Muscle of leg (tissue), 3 donors: ENCODE measurements at regions not wholly inside any gene's neighbourhood (a gene's known extent, or its start where the extent isn't known, plus 50 kb on each side); places are given as distances from the start of the nearest gene placed in this dataset.

Experiments used
- DNase-seq: peaks from one replicate; pipeline ENCODE4 v3.0.0; 2013
- H3K27ac ChIP-seq: one replicate; pipeline ENCODE4 v1.5.1; 2013; ENCODE audit warnings: mild to moderate bottlenecking, low read length, control low read depth
- H3K27me3 ChIP-seq: one replicate; pipeline ENCODE4 v1.6.1; 2013; ENCODE audit warnings: low read length; ENCODE audit not compliant: control insufficient read depth, insufficient read depth
- H3K36me3 ChIP-seq: one replicate; pipeline ENCODE4 v1.6.1; 2013; ENCODE audit warnings: low read length; ENCODE audit not compliant: control insufficient read depth, insufficient read depth
- H3K4me1 ChIP-seq: one replicate; pipeline ENCODE4 v1.6.1; 2013; ENCODE audit warnings: low read length; ENCODE audit not compliant: control insufficient read depth, insufficient read depth
- H3K4me3 ChIP-seq: one replicate; pipeline ENCODE4 v1.5.1; 2013; ENCODE audit warnings: low read length, control low read depth
- H3K9me3 ChIP-seq: replicated peaks from 2 replicates; pipeline ENCODE4 v1.6.1; 2013; ENCODE audit warnings: low read depth, low read length; ENCODE audit not compliant: control insufficient read depth
- WGBS: methylation state at CpG from one replicate; pipeline ENCODE4 v1.1.5; 2013; ENCODE audit warnings: missing lambda C conversion rate; ENCODE audit not compliant: insufficient coverage; 5-methylcytosine and 5-hydroxymethylcytosine counted together

DNA sequence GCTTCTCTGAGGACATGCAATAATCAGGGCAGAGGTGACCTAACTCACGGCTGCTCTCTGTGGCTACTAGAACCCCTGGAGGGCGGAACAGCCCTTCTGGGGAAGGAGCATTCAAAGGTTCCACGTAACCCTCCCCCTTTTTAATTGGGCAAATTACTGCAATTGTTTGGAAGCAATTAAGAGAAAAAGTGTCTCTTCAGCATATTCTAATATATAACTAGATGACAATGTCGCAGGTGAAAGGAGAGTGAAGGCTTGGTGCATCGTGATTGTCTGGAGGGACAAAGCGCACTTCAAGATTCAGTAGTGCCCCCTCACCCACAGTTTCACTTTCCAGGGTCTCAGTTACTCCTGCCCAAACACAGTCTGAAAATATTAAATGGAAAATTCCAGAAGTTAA is 720.8 kb downstream of the DCDC2C start:
- no peak overlapping the region for H3K27ac ChIP-seq
- peaks cover 3% of the 10 kb centered on the region for H3K4me1 ChIP-seq
- WGBS: 83% methylated on average over 1 of the region's 6 CpGs
- DNase-seq: no peak
- H3K4me3 ChIP-seq: no peak overlapping the region
- no peaks in the 10 kb centered on the region for H3K9me3 ChIP-seq
- H3K27me3 ChIP-seq: no peaks in the 10 kb centered on the region
- no peaks in the 10 kb centered on the region for H3K36me3 ChIP-seq

DNA sequence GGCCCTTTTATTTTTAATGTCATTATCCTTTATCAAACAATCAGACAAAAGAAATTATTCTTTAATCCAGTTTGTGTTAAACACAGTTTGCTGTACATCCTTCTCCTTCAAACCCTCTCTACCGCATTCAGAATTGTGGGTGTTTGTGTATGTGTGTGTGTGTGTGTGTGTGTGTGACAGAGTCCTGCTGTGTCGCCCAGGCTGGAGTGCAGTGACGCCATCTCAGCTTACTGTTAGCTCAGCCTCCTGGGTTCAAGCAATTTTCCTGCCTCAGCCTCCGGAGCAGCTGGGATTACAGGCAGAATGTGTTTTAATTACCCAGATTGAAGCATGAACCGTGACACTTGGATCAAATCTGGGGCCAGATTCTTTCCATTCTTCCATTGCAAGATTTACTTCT is 723.7 kb downstream of the DCDC2C start:
- WGBS: 31% methylated on average over 4 of the region's 5 CpGs
- peak; percentile 7 for DNase-seq

DNA sequence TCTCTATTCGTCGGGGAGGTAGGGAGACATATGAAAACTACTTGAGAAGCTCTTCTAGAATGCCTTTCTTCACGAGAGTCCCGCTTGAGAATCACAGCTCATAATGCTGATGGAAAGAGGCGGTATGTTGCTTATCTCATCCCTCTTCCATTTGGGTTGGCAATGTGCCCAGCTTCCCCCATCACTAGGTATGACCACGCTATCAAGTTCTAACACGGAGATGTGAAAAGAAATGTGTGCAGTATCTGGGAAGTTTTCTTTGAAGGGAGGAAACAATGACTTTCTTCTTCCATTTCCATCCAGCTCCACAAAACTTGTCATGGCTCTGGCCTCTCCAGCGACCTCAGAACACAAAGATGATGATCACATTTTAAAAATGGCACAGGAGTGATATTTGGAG is 742.4 kb downstream of the DCDC2C start:
- no peaks in the 10 kb centered on the region for H3K36me3 ChIP-seq
- no peaks in the 10 kb centered on the region for H3K4me1 ChIP-seq
- H3K27me3 ChIP-seq: no peaks in the 10 kb centered on the region
- no peak for DNase-seq
- WGBS: 82% methylated on average over 3 of the region's 8 CpGs
- no peaks in the 10 kb centered on the region for H3K9me3 ChIP-seq
- no peak overlapping the region for H3K27ac ChIP-seq
- no peak overlapping the region for H3K4me3 ChIP-seq

More for the DNA sequence above, 723.7 kb downstream of the DCDC2C start:
- Histone ChIP-seq H3K4me1 (peaks cover 3% of the 10 kb centered on the region), H3K4me3 (no peak overlapping the region), H3K9me3 (no peaks in the 10 kb centered on the region), H3K36me3 (no peaks in the 10 kb centered on the region), H3K27me3 (no peaks in the 10 kb centered on the region), H3K27ac (no peak overlapping the region)

DNA sequence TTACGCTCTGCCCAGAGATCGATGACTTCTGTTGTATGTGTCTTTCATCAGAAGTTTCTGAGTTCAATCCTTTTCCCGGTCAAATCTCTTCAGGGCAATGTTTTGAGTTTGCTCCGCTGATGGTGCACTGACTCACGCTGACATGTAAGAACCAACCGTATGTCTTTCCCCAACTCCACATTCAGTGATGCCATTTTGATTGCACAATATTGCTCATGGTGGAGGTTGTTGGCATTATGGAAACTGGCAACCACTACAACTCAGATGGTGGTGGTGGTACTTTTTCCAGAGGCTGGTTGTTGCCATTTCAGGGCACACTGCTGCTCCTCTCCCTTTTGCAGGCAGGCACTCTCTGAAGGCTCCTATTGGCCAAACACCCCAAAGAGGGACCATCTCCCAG is 751.5 kb downstream of the DCDC2C start:
- Histone ChIP-seq H3K27ac (no peak overlapping the region), H3K4me3 (no peak overlapping the region), H3K27me3 (no peaks in the 10 kb centered on the region), H3K4me1 (no peaks in the 10 kb centered on the region), H3K9me3 (no peaks in the 10 kb centered on the region), H3K36me3 (no peaks in the 10 kb centered on the region)
- DNase-seq: no peak
- WGBS: 92% methylated on average over 4 of the region's 6 CpGs

DNA sequence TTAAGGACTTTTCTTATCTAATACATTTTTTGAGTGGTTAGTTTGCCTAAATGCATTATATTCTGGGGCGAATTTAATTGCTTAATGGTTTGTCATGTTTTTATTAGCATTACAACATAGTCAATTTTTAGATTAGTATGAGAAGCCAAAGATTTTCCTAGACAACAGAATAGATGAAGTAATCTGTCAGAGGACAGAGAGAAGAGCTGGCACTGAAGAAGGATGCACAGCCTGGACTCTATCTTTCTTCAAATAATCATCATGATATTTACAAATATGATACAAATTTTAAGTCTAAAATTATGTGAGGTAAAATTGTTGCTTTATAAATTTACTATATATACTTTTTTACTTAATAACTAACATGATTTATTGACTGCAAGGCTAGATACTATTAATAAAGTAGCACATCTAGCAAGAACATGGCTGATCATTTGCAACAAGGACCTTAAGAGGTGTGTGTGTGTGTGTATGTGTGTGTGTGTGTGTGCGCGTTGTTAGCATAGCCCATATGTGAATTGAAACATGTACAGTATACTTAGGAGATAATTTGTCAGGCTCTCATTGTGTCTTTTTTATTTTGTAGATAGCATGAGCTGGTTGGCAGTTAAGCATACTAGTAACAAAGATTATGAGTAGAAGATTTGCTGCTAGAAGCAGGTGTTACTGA is 752.2 kb downstream of the DCDC2C start:
- no peaks in the 10 kb centered on the region for H3K36me3 ChIP-seq

DNA sequence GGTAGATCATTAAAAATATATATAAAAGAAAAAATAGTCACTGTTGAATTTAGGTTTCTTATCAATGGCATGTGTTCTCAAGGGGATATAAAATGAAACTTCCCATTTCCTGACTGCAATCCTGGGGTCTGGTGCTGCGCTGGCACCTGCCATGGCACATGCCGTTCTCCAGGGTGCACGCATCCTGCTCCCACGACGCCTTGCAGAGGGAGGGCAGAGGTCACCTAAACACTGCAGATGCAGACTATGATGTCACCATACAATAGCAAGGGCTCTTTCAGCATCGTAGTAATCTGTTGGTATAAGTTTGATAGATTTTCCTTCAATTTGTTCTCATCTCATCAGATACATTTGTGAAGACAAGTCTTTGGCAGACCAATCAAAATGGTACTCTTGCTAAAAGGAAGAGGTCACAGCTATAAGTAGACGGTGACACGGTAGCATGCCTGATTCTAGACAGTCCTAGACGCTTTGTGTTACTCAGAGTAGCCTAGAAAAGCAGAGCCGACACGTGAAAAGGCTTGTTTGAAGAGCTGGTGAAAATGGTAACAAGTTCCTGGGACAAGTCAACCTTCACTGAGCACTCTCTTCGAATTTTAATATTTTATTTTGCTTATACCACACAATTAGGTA is 761.4 kb downstream of the DCDC2C start:
- H3K27ac ChIP-seq: no peak overlapping the region
- no peaks in the 10 kb centered on the region for H3K27me3 ChIP-seq
- H3K36me3 ChIP-seq: no peaks in the 10 kb centered on the region
- no peaks in the 10 kb centered on the region for H3K9me3 ChIP-seq
- H3K4me1 ChIP-seq: no peaks in the 10 kb centered on the region
- no peak overlapping the region for H3K4me3 ChIP-seq
- 93% methylated on average over 3 of the region's 12 CpGs for WGBS
- DNase-seq: no peak

More for the DNA sequence above, 752.2 kb downstream of the DCDC2C start:
- DNase-seq: no peak
- Histone ChIP-seq H3K4me3 (no peak overlapping the region), H3K4me1 (no peaks in the 10 kb centered on the region), H3K9me3 (no peaks in the 10 kb centered on the region), H3K27me3 (no peaks in the 10 kb centered on the region), H3K27ac (no peak overlapping the region)
- WGBS: 70% methylated on average over 2 of the region's 3 CpGs

DNA sequence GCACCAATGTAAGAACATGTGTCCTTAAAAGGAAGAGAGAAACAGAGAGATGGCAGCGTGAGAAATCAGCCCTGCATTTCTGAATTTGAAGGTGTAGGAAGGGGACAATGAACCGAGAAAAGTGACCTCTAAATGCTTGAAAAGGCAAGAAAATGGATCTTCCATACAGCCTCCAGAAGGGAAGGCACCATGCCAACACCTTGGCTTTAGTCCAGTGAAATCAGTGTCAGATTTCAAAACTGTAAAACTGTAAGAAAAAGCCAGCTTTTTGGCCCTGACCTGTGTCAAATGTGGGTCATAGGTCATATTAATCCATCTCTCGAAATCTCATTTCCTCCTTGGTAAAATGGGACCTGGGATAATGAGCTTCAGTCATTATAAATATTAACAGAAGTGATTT is 762.3 kb downstream of the DCDC2C start:
- H3K27ac ChIP-seq: no peak overlapping the region
- no peaks in the 10 kb centered on the region for H3K27me3 ChIP-seq
- DNase-seq: peak; percentile 5
- H3K36me3 ChIP-seq: no peaks in the 10 kb centered on the region
- H3K4me3 ChIP-seq: no peak overlapping the region
- WGBS: 24% methylated on average over 2 of the region's 3 CpGs
- H3K9me3 ChIP-seq: no peaks in the 10 kb centered on the region
- H3K4me1 ChIP-seq: no peaks in the 10 kb centered on the region

DNA sequence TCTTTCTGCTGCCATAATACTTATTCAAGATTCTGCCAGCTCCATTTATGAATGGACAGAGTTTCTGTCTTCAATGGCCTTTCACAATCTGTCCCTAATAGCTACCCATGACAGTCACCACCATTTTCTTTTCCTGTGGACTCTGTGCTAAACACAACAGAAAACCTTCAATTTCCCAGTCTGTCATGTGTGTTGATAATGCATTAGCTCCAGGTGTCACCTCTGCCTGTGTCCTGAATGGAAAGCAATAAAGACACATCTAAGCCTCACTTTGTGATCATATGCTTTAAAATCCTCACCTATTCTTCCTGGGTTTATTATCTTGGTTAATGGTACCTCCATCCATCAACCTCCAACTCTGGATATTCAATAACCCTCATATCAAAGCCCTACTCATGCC is 772.2 kb downstream of the DCDC2C start:
- H3K27me3 ChIP-seq: no peaks in the 10 kb centered on the region
- H3K9me3 ChIP-seq: no peaks in the 10 kb centered on the region
- H3K27ac ChIP-seq: no peak overlapping the region
- DNase-seq: no peak
- H3K36me3 ChIP-seq: no peaks in the 10 kb centered on the region
- H3K4me3 ChIP-seq: no peak overlapping the region
- H3K4me1 ChIP-seq: no peaks in the 10 kb centered on the region

DNA sequence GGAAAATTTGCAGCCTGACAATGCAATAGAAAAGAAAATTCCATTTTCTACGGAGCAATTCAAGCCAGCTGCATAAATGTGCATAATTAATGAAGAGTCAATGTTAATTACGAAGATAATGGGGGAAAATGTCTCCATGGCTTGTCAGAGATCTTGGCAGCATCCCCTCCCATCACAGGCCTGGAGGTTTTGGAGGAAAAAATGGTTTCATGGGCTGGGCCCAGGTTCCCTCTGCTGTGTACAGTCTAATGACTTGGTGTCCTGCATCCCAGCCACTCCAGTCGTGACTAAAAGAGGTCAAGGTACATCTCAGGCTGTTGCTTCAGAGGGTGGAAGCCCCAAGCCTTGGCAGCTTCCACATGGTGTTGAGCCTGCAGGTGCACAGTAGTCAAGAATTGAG is 779.7 kb downstream of the DCDC2C start:
- Histone ChIP-seq H3K9me3 (peaks cover 5% of the 10 kb centered on the region), H3K4me1 (peaks cover 5% of the 10 kb centered on the region), H3K27me3 (no peaks in the 10 kb centered on the region), H3K4me3 (no peak overlapping the region), H3K36me3 (no peaks in the 10 kb centered on the region), H3K27ac (no peak overlapping the region)
- WGBS: 57% methylated on average over 1 of the region's 3 CpGs
- DNase-seq: no peak

DNA sequence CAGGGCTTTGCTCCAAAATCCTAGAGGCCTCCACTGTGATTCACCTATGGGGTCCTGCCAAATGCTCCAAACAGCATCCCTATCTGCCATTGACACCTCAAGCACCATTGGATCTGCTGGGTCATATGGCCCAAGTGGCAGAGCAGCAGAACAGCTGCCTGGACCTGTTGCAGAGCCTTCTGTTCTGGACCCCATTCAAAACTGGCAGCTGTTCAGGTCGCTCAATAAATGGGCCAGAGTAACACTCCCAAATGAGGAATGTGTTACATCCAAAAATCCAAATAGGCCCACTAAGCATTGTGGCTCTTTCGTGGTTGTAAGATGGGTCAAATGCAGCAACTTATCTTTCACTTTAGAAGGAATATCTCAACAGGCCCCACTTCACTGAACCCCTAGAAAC is 783.6 kb downstream of the DCDC2C start:
- no CpG with 5 or more reads among the region's 2 CpGs for WGBS
- Histone ChIP-seq H3K9me3 (peaks cover 5% of the 10 kb centered on the region), H3K27ac (peak overlapping the region; percentile 13), H3K36me3 (no peaks in the 10 kb centered on the region), H3K4me3 (no peak overlapping the region), H3K27me3 (no peaks in the 10 kb centered on the region), H3K4me1 (peaks cover 5% of the 10 kb centered on the region)
- peak; percentile 71 for DNase-seq
